K562 (cell line): ENCODE measurements at regions not wholly inside any gene's neighbourhood (a gene's known extent, or its start where the extent isn't known, plus 50 kb on each side); places are given as distances from the start of the nearest gene placed in this dataset.

Source experiments
- ELF4 ChIP-seq: fragments of 450-650 bp; formaldehyde crosslinking; IDR thresholded peaks from 2 replicates; pipeline ENCODE4 v1.4.0; 2022; ENCODE audit warnings: missing genetic modification characterization
- IRF1 ChIP-seq: sonication (generic); formaldehyde crosslinking; IDR thresholded peaks from 2 replicates; pipeline ENCODE4 v1.8.0; 2022; ENCODE audit warnings: missing genetic modification reagents, mild to moderate bottlenecking, borderline replicate concordance
- ZBTB7A ChIP-seq: IDR thresholded peaks from 2 replicates; pipeline ENCODE4 v1.6.1; 2011; ENCODE audit warnings: low read depth, mild to moderate bottlenecking, low read length, moderate library complexity, borderline replicate concordance; ENCODE audit not compliant: control insufficient read depth
- TF ChIP-seq, protein P1 (sequence below): fragments of 250-450 bp; sonication (Bioruptor Pico); IDR thresholded peaks from 2 replicates; pipeline ENCODE4 v1.5.0; 2021

GRCh38 chr2:103784261-103784660, 1022.4 kb downstream of the TMEM182 start:
- TF ChIP-seq ELF4 (CRISPR knock-in tag) (no peak), ZBTB7A (no peak), IRF1 (no peak)
- TF ChIP-seq, protein P1, sequence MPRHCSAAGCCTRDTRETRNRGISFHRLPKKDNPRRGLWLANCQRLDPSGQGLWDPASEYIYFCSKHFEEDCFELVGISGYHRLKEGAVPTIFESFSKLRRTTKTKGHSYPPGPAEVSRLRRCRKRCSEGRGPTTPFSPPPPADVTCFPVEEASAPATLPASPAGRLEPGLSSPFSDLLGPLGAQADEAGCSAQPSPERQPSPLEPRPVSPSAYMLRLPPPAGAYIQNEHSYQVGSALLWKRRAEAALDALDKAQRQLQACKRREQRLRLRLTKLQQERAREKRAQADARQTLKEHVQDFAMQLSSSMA (CRISPR knock-in tag): no peak
